MM.1S (cell line): ENCODE measurements at regions not wholly inside any gene's neighbourhood (a gene's known extent, or its start where the extent isn't known, plus 50 kb on each side); places are given as distances from the start of the nearest gene placed in this dataset.

Source experiments
- DNase-seq: peaks from one replicate; pipeline ENCODE4 v3.0.0-alpha.2; 2015
- H2AFZ ChIP-seq: fragments of 300-600 bp; sonication (generic); 2 replicates; pipeline ENCODE4 v1.6.0; 2016; ENCODE audit warnings: antibody characterized with exemption, low read length
- H3F3A ChIP-seq: fragments of 300-600 bp; sonication (generic); 2 replicates; pipeline ENCODE4 v1.6.1; 2016; ENCODE audit warnings: mild to moderate bottlenecking, antibody characterized with exemption, low read length, moderate library complexity, mixed read lengths; ENCODE audit not compliant: insufficient read depth
- H3K27ac ChIP-seq: fragments of 300-600 bp; sonication (generic); 2 replicates; pipeline ENCODE4 v1.5.1; 2016; ENCODE audit warnings: mild to moderate bottlenecking, low read length
- H3K27me3 ChIP-seq: fragments of 300-600 bp; sonication (generic); replicated peaks from 2 replicates; pipeline ENCODE4 v1.6.0; 2016; ENCODE audit warnings: low read length; ENCODE audit not compliant: insufficient read depth
- H3K36me3 ChIP-seq: fragments of 300-600 bp; sonication (generic); replicated peaks from 2 replicates; pipeline ENCODE4 v1.6.1; 2016; ENCODE audit warnings: mild to moderate bottlenecking, low read length, mixed read lengths; ENCODE audit not compliant: insufficient read depth
- H3K4me1 ChIP-seq: fragments of 300-600 bp; sonication (generic); 2 replicates; pipeline ENCODE4 v1.6.1; 2016; ENCODE audit warnings: low read length, mixed read lengths
- H3K4me2 ChIP-seq: fragments of 300-600 bp; sonication (generic); 2 replicates; pipeline ENCODE4 v1.6.0; 2016; ENCODE audit warnings: low read depth, low read length
- H3K4me3 ChIP-seq: fragments of 300-600 bp; sonication (generic); 2 replicates; pipeline ENCODE4 v1.5.1; 2016; ENCODE audit warnings: low read length, mixed read lengths
- H3K79me2 ChIP-seq: fragments of 300-600 bp; sonication (generic); 2 replicates; pipeline ENCODE4 v1.6.1; 2016; ENCODE audit warnings: mixed run types, low read length, mixed read lengths
- H3K9ac ChIP-seq: fragments of 300-600 bp; sonication (generic); 2 replicates; pipeline ENCODE4 v1.6.1; 2016; ENCODE audit warnings: low read length, mixed read lengths
- H3K9me2 ChIP-seq: fragments of 300-600 bp; sonication (generic); replicated peaks from 2 replicates; pipeline ENCODE4 v1.6.1; 2016; ENCODE audit warnings: mild to moderate bottlenecking, low read length, mixed read lengths; ENCODE audit not compliant: insufficient read depth
- H3K9me3 ChIP-seq: fragments of 300-600 bp; sonication (generic); replicated peaks from 2 replicates; pipeline ENCODE4 v1.6.1; 2016; ENCODE audit warnings: mild to moderate bottlenecking, low read length, mixed read lengths; ENCODE audit not compliant: insufficient read depth
- H4K20me1 ChIP-seq: fragments of 300-600 bp; sonication (generic); 2 replicates; pipeline ENCODE4 v1.6.1; 2016; ENCODE audit warnings: mild to moderate bottlenecking, low read length, moderate library complexity, mixed read lengths; ENCODE audit not compliant: insufficient read depth
- CTCF ChIP-seq: fragments of 300-600 bp; sonication (generic); IDR thresholded peaks from 2 replicates; pipeline ENCODE4 v1.5.1; 2016; ENCODE audit warnings: antibody characterized with exemption, low read length, mixed read lengths
- EZH2 ChIP-seq: fragments of 300-600 bp; sonication (generic); optimal IDR thresholded peaks from 2 replicates; pipeline ENCODE3; 2017; ENCODE audit warnings: low read depth, mild to moderate bottlenecking, antibody characterized with exemption, low read length, mixed read lengths
- EZH2phosphoT487 ChIP-seq: fragments of 300-600 bp; sonication (generic); IDR thresholded peaks from 2 replicates; pipeline ENCODE4 v1.6.1; 2018; ENCODE audit warnings: antibody characterized with exemption, low read length

GRCh38 chr5:174459071-174459702, 265.2 kb upstream of the MSX2 start:
- Histone ChIP-seq H3K4me3 (no peak overlapping the region), H3K36me3 (no peaks in the 10 kb centered on the region), H3K4me1 (no peaks in the 10 kb centered on the region), H2AFZ (no peak overlapping the region), H3K27me3 (no peaks in the 10 kb centered on the region), H3K9me2 (no peaks in the 10 kb centered on the region), H3K79me2 (no peaks in the 10 kb centered on the region), H3K9ac (no peak overlapping the region), H3F3A (no peaks in the 10 kb centered on the region), H3K27ac (no peak overlapping the region), H4K20me1 (no peaks in the 10 kb centered on the region), H3K4me2 (no peak overlapping the region), H3K9me3 (no peaks in the 10 kb centered on the region)
- DNase-seq: no peak
- TF ChIP-seq CTCF: no peak
- TF ChIP-seq EZH2phosphoT487: no peak
- no peak for TF ChIP-seq EZH2

GRCh38 chr5:174459832-174460448, 264.4 kb upstream of the MSX2 start:
- Histone ChIP-seq H3K27ac (no peak overlapping the region), H2AFZ (no peak overlapping the region), H4K20me1 (no peaks in the 10 kb centered on the region), H3K27me3 (no peaks in the 10 kb centered on the region), H3K9me2 (no peaks in the 10 kb centered on the region), H3F3A (no peaks in the 10 kb centered on the region), H3K36me3 (no peaks in the 10 kb centered on the region), H3K4me1 (no peaks in the 10 kb centered on the region), H3K9me3 (no peaks in the 10 kb centered on the region), H3K4me3 (no peak overlapping the region), H3K9ac (no peak overlapping the region), H3K4me2 (no peak overlapping the region), H3K79me2 (no peaks in the 10 kb centered on the region)
- TF ChIP-seq CTCF: no peak
- no peak for TF ChIP-seq EZH2
- TF ChIP-seq EZH2phosphoT487: no peak
- no peak for DNase-seq

GRCh38 chr5:174462129-174462528, 262.3 kb upstream of the MSX2 start:
- Histone ChIP-seq H3K4me3 (no peak overlapping the region), H3K9me3 (no peaks in the 10 kb centered on the region), H3K27me3 (no peaks in the 10 kb centered on the region), H3K9me2 (no peaks in the 10 kb centered on the region), H2AFZ (no peak overlapping the region), H3K9ac (no peak overlapping the region), H3K79me2 (no peaks in the 10 kb centered on the region), H3K4me1 (no peaks in the 10 kb centered on the region), H3K4me2 (no peak overlapping the region), H4K20me1 (no peaks in the 10 kb centered on the region), H3F3A (no peaks in the 10 kb centered on the region), H3K36me3 (no peaks in the 10 kb centered on the region), H3K27ac (no peak overlapping the region)
- no peak for DNase-seq
- TF ChIP-seq CTCF (no peak), EZH2 (no peak), EZH2phosphoT487 (no peak)
